GM19351 (cell line): ENCODE measurements at regions not wholly inside any gene's neighbourhood (a gene's known extent, or its start where the extent isn't known, plus 50 kb on each side); places are given as distances from the start of the nearest gene placed in this dataset.

ENCODE experiments used
- ATAC-seq: cut with Tn5 transposase; IDR thresholded peaks from one replicate; pipeline ENCODE4 v1.9.1; 2021; ENCODE audit warnings: mild to moderate bottlenecking, moderate library complexity; ENCODE audit not compliant: unreplicated experiment

- ATAC-seq: no peak
These were observed 119.1 kb upstream of the TRIB2 start for GRCh38 chr2:12597610-12598009.

- no peak for ATAC-seq
These were observed 114.1 kb upstream of the TRIB2 start for GRCh38 chr2:12602661-12603060.

- no peak for ATAC-seq
These were observed 112.9 kb upstream of the TRIB2 start for GRCh38 chr2:12603781-12604295.

- no peak for ATAC-seq
These were observed 112.4 kb upstream of the TRIB2 start for GRCh38 chr2:12604341-12604740.

GRCh38 chr2:12605366-12605765 lies 111.4 kb upstream of the TRIB2 start:
- ATAC-seq: no peak

- no peak for ATAC-seq
These were observed 110.8 kb upstream of the TRIB2 start for GRCh38 chr2:12605936-12606335.

GRCh38 chr2:12606472-12607000 lies 110.2 kb upstream of the TRIB2 start:
- no peak for ATAC-seq

GRCh38 chr2:12607971-12608370 lies 108.8 kb upstream of the TRIB2 start:
- ATAC-seq: no peak

- no peak for ATAC-seq
These were observed 106.4 kb upstream of the TRIB2 start for GRCh38 chr2:12610314-12610713.

GRCh38 chr2:12612168-12612567 lies 104.6 kb upstream of the TRIB2 start:
- ATAC-seq: no peak

GRCh38 chr2:12612671-12613070 lies 104.1 kb upstream of the TRIB2 start:
- no peak for ATAC-seq

GRCh38 chr2:12613137-12613835 lies 103.5 kb upstream of the TRIB2 start:
- ATAC-seq: no peak

GRCh38 chr2:12615509-12615908 lies 101.2 kb upstream of the TRIB2 start:
- no peak for ATAC-seq

- no peak for ATAC-seq
These were observed 100.1 kb upstream of the TRIB2 start for GRCh38 chr2:12616456-12617156.

- no peak for ATAC-seq
These were observed 99.4 kb upstream of the TRIB2 start for GRCh38 chr2:12617366-12617765.

GRCh38 chr2:12617853-12618252 lies 98.9 kb upstream of the TRIB2 start:
- ATAC-seq: no peak

GRCh38 chr2:12618576-12618975 lies 98.2 kb upstream of the TRIB2 start:
- ATAC-seq: no peak

- no peak for ATAC-seq
These were observed 96.8 kb upstream of the TRIB2 start for GRCh38 chr2:12619975-12620374.

GRCh38 chr2:12620759-12621158 lies 96.0 kb upstream of the TRIB2 start:
- no peak for ATAC-seq

- no peak for ATAC-seq
These were observed 93.7 kb upstream of the TRIB2 start for GRCh38 chr2:12623051-12623450.

GRCh38 chr2:12624384-12624783 lies 92.4 kb upstream of the TRIB2 start:
- no peak for ATAC-seq
